ENCODE measurements at regions not wholly inside any gene's neighbourhood (a gene's known extent, or its start where the extent isn't known, plus 50 kb on each side); places are given as distances from the start of the nearest gene placed in this dataset.

GRCh38 chr3:21357241-21357640, 393.8 kb downstream of the ZNF385D start:
- TF ChIP-seq CTCF (IDR thresholded peaks at IDR 0.05) (no peak), POLR2A (IDR thresholded peaks at IDR 0.05) (no peak)
- H3K36me3 ChIP-seq = no peaks in the 10 kb centered on the region
- no peak overlapping the region for H3K27ac ChIP-seq

GRCh38 chr3:21356402-21356801, 394.6 kb downstream of the ZNF385D start:
- Histone ChIP-seq H3K36me3 (no peaks in the 10 kb centered on the region), H3K9me3 (no peaks in the 10 kb centered on the region), H3K27ac (no peak overlapping the region), H3K27me3 (no peaks in the 10 kb centered on the region), H3K4me1 (no peaks in the 10 kb centered on the region), H3K4me3 (no peak overlapping the region)
- TF ChIP-seq POLR2A (IDR thresholded peaks at IDR 0.05) = no peak
- TF ChIP-seq CTCF (IDR thresholded peaks at IDR 0.05) = no peak
- no peak for DNase-seq

More at GRCh38 chr3:21357241-21357640, 393.8 kb downstream of the ZNF385D start:
- DNase-seq = no peak
- H3K4me1 ChIP-seq = no peaks in the 10 kb centered on the region
- no peaks in the 10 kb centered on the region for H3K27me3 ChIP-seq
- no peaks in the 10 kb centered on the region for H3K9me3 ChIP-seq
- no peak overlapping the region for H3K4me3 ChIP-seq

- H3K9me3 ChIP-seq = peaks cover 0 to 3% (median 0%) of the 10 kb centered on the region in 4 donors
Measured at GRCh38 chr3:21345382-21345976, 405.5 kb downstream of the ZNF385D start.

GRCh38 chr3:21331857-21332256, 419.2 kb downstream of the ZNF385D start:
- no peaks in the 10 kb centered on the region for H3K9me3 ChIP-seq
- H3K4me3 ChIP-seq = no peak overlapping the region
- H3K36me3 ChIP-seq = no peaks in the 10 kb centered on the region
- DNase-seq = no peak
- TF ChIP-seq POLR2A (IDR thresholded peaks at IDR 0.05) (no peak), CTCF (IDR thresholded peaks at IDR 0.05) (no peak)
- H3K27ac ChIP-seq = no peak overlapping the region
- no peaks in the 10 kb centered on the region for H3K4me1 ChIP-seq
- no peaks in the 10 kb centered on the region for H3K27me3 ChIP-seq

More at GRCh38 chr3:21345382-21345976, 405.5 kb downstream of the ZNF385D start:
- no peak for DNase-seq
- no peaks in the 10 kb centered on the region for H3K36me3 ChIP-seq
- no peaks in the 10 kb centered on the region for H3K4me1 ChIP-seq
- no peaks in the 10 kb centered on the region for H3K27me3 ChIP-seq
- no peak overlapping the region for H3K27ac ChIP-seq
- H3K4me3 ChIP-seq = no peak overlapping the region
- no peak for TF ChIP-seq CTCF (IDR thresholded peaks at IDR 0.05)
- TF ChIP-seq POLR2A (IDR thresholded peaks at IDR 0.05) = no peak

GRCh38 chr3:21331321-21331720, 419.7 kb downstream of the ZNF385D start:
- Histone ChIP-seq H3K4me3 (no peak overlapping the region), H3K27me3 (no peaks in the 10 kb centered on the region), H3K36me3 (no peaks in the 10 kb centered on the region), H3K4me1 (no peaks in the 10 kb centered on the region), H3K9me3 (no peaks in the 10 kb centered on the region), H3K27ac (no peak overlapping the region)
- no peak for TF ChIP-seq POLR2A (IDR thresholded peaks at IDR 0.05)
- no peak for TF ChIP-seq CTCF (IDR thresholded peaks at IDR 0.05)
- DNase-seq = no peak

GRCh38 chr3:21330293-21330692, 420.7 kb downstream of the ZNF385D start:
- no peaks in the 10 kb centered on the region for H3K27me3 ChIP-seq
- H3K9me3 ChIP-seq = no peaks in the 10 kb centered on the region
- no peaks in the 10 kb centered on the region for H3K4me1 ChIP-seq
- TF ChIP-seq POLR2A (IDR thresholded peaks at IDR 0.05) (no peak), CTCF (IDR thresholded peaks at IDR 0.05) (no peak)
- H3K4me3 ChIP-seq = no peak overlapping the region
- no peak overlapping the region for H3K27ac ChIP-seq
- DNase-seq = no peak
- no peaks in the 10 kb centered on the region for H3K36me3 ChIP-seq

Data from Peyer's patch (tissue), 4 donors.